Nephron (organoid): ENCODE measurements at regions not wholly inside any gene's neighbourhood (a gene's known extent, or its start where the extent isn't known, plus 50 kb on each side); places are given as distances from the start of the nearest gene placed in this dataset.
"Not testable (repeated sequence)": the region's sequence is repeated elsewhere in the genome, so short reads cannot be mapped to it uniquely, and the experiment has no call there.

ENCODE experiments used
- H3K27ac Mint-ChIP-seq, 3 experiments: 2 replicates each; pipeline ENCODE4 v1.8.0; 2020; ENCODE audit warnings: mixed read lengths in 3 of 3, mild to moderate bottlenecking in 2 of 3, moderate library complexity in 1 of 3
- H3K27me3 Mint-ChIP-seq: 2 replicates; pipeline ENCODE4 v1.8.0; 2021; ENCODE audit warnings: low read depth, mild to moderate bottlenecking, moderate library complexity, mixed read lengths
- H3K36me3 Mint-ChIP-seq: 2 replicates; pipeline ENCODE4 v1.8.0; 2020; ENCODE audit warnings: low read depth, mixed read lengths
- H3K4me1 Mint-ChIP-seq: 2 replicates; pipeline ENCODE4 v1.8.0; 2020; ENCODE audit warnings: mixed read lengths
- H3K4me3 Mint-ChIP-seq, 3 experiments: 2 replicates each; pipeline ENCODE4 v1.8.0; 2020; ENCODE audit warnings: mild to moderate bottlenecking in 3 of 3, mixed read lengths in 3 of 3, moderate library complexity in 2 of 3
- H3K9me3 Mint-ChIP-seq: 2 replicates; pipeline ENCODE4 v1.8.0; 2020; ENCODE audit warnings: mixed read lengths
- CTCF ChIP-seq, 3 experiments: fragments of 200-600 bp; sonication (generic); IDR thresholded peaks; one replicate each; pipeline ENCODE4 v1.5.0; 2021; ENCODE audit warnings: antibody characterized with exemption in 3 of 3; ENCODE audit not compliant: unreplicated experiment in 3 of 3

- H3K4me1 Mint-ChIP-seq, result no peaks in the 10 kb centered on the region
- no peak for TF ChIP-seq CTCF (IDR thresholded peaks at IDR 0.05; ENCODE audit: unreplicated experiment in 3 of 3)
- H3K36me3 Mint-ChIP-seq, result no peaks in the 10 kb centered on the region
- H3K27me3 Mint-ChIP-seq, result peaks cover 85% of the 10 kb centered on the region
- no peaks in the 10 kb centered on the region for H3K9me3 Mint-ChIP-seq
- H3K27ac Mint-ChIP-seq, result no peak overlapping the region
- no peak overlapping the region for H3K4me3 Mint-ChIP-seq
Observed at GRCh38 chr21:33135925-33136324, 66.0 kb downstream of the OLIG1 start.

- Mint-ChIP-seq H3K36me3 (no peaks in the 10 kb centered on the region), H3K27me3 (peaks cover 83% of the 10 kb centered on the region), H3K4me1 (no peaks in the 10 kb centered on the region), H3K9me3 (no peaks in the 10 kb centered on the region), H3K27ac (no peak overlapping the region), H3K4me3 (no peak overlapping the region)
- TF ChIP-seq CTCF (IDR thresholded peaks at IDR 0.05; ENCODE audit: unreplicated experiment in 3 of 3), result no peak
Observed at GRCh38 chr21:33136847-33137502, 67.0 kb downstream of the OLIG1 start.

GRCh38 chr21:33139084-33139483 is 69.1 kb downstream of the OLIG1 start:
- no peak for TF ChIP-seq CTCF (IDR thresholded peaks at IDR 0.05; ENCODE audit: unreplicated experiment in 3 of 3)
- Mint-ChIP-seq H3K27me3 (peaks cover 81% of the 10 kb centered on the region), H3K4me3 (no peak overlapping the region), H3K4me1 (no peaks in the 10 kb centered on the region), H3K27ac (no peak overlapping the region), H3K36me3 (no peaks in the 10 kb centered on the region), H3K9me3 (no peaks in the 10 kb centered on the region)

GRCh38 chr21:33140288-33140687 is 70.3 kb downstream of the OLIG1 start:
- Mint-ChIP-seq H3K4me1 (no peaks in the 10 kb centered on the region), H3K4me3 (no peak overlapping the region), H3K27me3 (peaks cover 82% of the 10 kb centered on the region), H3K27ac (no peak overlapping the region), H3K9me3 (no peaks in the 10 kb centered on the region), H3K36me3 (no peaks in the 10 kb centered on the region)
- no peak for TF ChIP-seq CTCF (IDR thresholded peaks at IDR 0.05; ENCODE audit: unreplicated experiment in 3 of 3)

GRCh38 chr21:33146467-33146866 is 76.5 kb downstream of the OLIG1 start:
- Mint-ChIP-seq H3K27me3 (peaks cover 78% of the 10 kb centered on the region), H3K4me1 (no peaks in the 10 kb centered on the region), H3K36me3 (no peaks in the 10 kb centered on the region), H3K4me3 (no peak overlapping the region), H3K9me3 (no peaks in the 10 kb centered on the region), H3K27ac (no peak overlapping the region)
- TF ChIP-seq CTCF (IDR thresholded peaks at IDR 0.05; ENCODE audit: unreplicated experiment in 3 of 3), result no peak

- Mint-ChIP-seq H3K27me3 (peaks cover 79% of the 10 kb centered on the region), H3K36me3 (no peaks in the 10 kb centered on the region), H3K4me1 (no peaks in the 10 kb centered on the region), H3K4me3 (no peak overlapping the region), H3K27ac (no peak overlapping the region), H3K9me3 (no peaks in the 10 kb centered on the region)
- TF ChIP-seq CTCF (IDR thresholded peaks at IDR 0.05; ENCODE audit: unreplicated experiment in 3 of 3), result no peak
Observed at GRCh38 chr21:33149181-33149580, 79.2 kb downstream of the OLIG1 start.

GRCh38 chr21:33150968-33151367 is 78.8 kb upstream of the IFNAR2 start:
- not testable (repeated sequence) for H3K9me3 Mint-ChIP-seq, H3K27ac Mint-ChIP-seq, H3K4me1 Mint-ChIP-seq, H3K36me3 Mint-ChIP-seq, H3K4me3 Mint-ChIP-seq
- peaks cover 71% of the 10 kb centered on the region for H3K27me3 Mint-ChIP-seq
